HepG2 (cell line): ENCODE measurements at regions not wholly inside any gene's neighbourhood (a gene's known extent, or its start where the extent isn't known, plus 50 kb on each side); places are given as distances from the start of the nearest gene placed in this dataset.

Source experiments
- AKAP8 ChIP-seq: sonication (generic); formaldehyde crosslinking; IDR thresholded peaks from 2 replicates; pipeline ENCODE4 v1.5.1; 2020; ENCODE audit warnings: mild to moderate bottlenecking, missing genetic modification reagents
- CREB3 ChIP-seq: sonication (generic); formaldehyde crosslinking; IDR thresholded peaks from 2 replicates; pipeline ENCODE4 v1.5.0; 2020; ENCODE audit warnings: missing genetic modification reagents
- CTCF ChIP-seq: sonication (generic); formaldehyde crosslinking; IDR thresholded peaks from 2 replicates; pipeline ENCODE4 v1.5.0; 2020; ENCODE audit warnings: mild to moderate bottlenecking, missing genetic modification reagents, moderate library complexity
- DDIT3 ChIP-seq: sonication (generic); formaldehyde crosslinking; IDR thresholded peaks from 2 replicates; pipeline ENCODE4 v1.4.0; 2020; ENCODE audit warnings: mild to moderate bottlenecking, missing genetic modification reagents
- ELK4 ChIP-seq: sonication (generic); formaldehyde crosslinking; IDR thresholded peaks from 2 replicates; pipeline ENCODE4 v1.9.0; 2021; ENCODE audit warnings: missing genetic modification reagents, borderline replicate concordance
- MXD3 ChIP-seq: IDR thresholded peaks from 2 replicates; pipeline ENCODE4 v1.6.1; 2016; ENCODE audit warnings: mild to moderate bottlenecking, missing biosample characterization, missing genetic modification reagents
- RAD21 ChIP-seq: fragments of 450-650 bp; formaldehyde crosslinking; IDR thresholded peaks from 2 replicates; pipeline ENCODE4 v1.5.0; 2020; ENCODE audit warnings: mild to moderate bottlenecking
- RNF219 ChIP-seq: sonication (generic); formaldehyde crosslinking; IDR thresholded peaks from 2 replicates; pipeline ENCODE4 v1.5.0; 2020; ENCODE audit warnings: mild to moderate bottlenecking, missing genetic modification reagents
- ZNF788 ChIP-seq: sonication (generic); formaldehyde crosslinking; IDR thresholded peaks from 2 replicates; pipeline ENCODE4 v1.5.0; 2020; ENCODE audit warnings: mild to moderate bottlenecking, missing genetic modification reagents, borderline replicate concordance

- TF ChIP-seq AKAP8 (CRISPR knock-in tag) (no peak), DDIT3 (CRISPR knock-in tag) (no peak), ELK4 (CRISPR knock-in tag) (no peak), MXD3 (no peak), RNF219 (CRISPR knock-in tag) (no peak), CTCF (CRISPR knock-in tag) (no peak), ZNF788 (CRISPR knock-in tag) (no peak), CREB3 (no peak), RAD21 (no peak)
- TF ChIP-seq, all 625 proteins: peak for 0
Observed at GRCh38 chr11:87438416-87438815, 400.7 kb downstream of the TMEM135 start (continued).
